AML-193 (cell line): ENCODE measurements at regions not wholly inside any gene's neighbourhood (a gene's known extent, or its start where the extent isn't known, plus 50 kb on each side); places are given as distances from the start of the nearest gene placed in this dataset.

Source experiments
- DNase-seq, 2 experiments: peaks; one replicate each; lab custom pipeline; 2025; lab: John Stamatoyannopoulos, UW

- no peak for DNase-seq
Observed at GRCh38 chr1:94592571-94592920, 51.0 kb upstream of the F3 start.

- no peak for DNase-seq
Observed at GRCh38 chr1:94591823-94592570, 50.4 kb upstream of the F3 start.
